ENCODE measurements at regions not wholly inside any gene's neighbourhood (a gene's known extent, or its start where the extent isn't known, plus 50 kb on each side); places are given as distances from the start of the nearest gene placed in this dataset.

GRCh38 chr14:65939184-65939583, 526.7 kb downstream of the FUT8 start:
- TF ChIP-seq CTCF (IDR thresholded peaks at IDR 0.05) (no peak), POLR2A (IDR thresholded peaks at IDR 0.05) (no peak), POLR2AphosphoS5 (IDR thresholded peaks at IDR 0.05) (no peak), EP300 (IDR thresholded peaks at IDR 0.05) (no peak)
